ENCODE measurements at regions not wholly inside any gene's neighbourhood (a gene's known extent, or its start where the extent isn't known, plus 50 kb on each side); places are given as distances from the start of the nearest gene placed in this dataset.

DNA sequence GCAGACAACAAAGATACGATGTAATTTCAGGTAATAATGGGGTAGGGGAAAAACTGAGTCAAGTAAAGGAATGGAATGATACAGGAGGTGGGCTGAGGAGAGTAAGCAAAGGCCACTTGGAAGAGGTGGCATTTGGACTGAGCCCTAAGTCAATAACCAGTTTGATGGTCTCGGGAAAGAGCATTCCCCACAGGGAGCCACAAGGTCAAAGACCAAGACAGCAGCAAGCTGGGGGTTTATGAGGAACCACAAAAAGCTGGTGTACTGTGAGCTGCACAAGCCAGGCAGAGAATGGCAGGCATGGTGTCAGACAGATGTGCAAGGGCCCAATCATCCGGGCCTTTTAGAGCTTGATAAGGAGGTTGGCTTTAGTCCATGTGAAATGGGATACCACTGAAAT lies 98.7 kb downstream of the NOC3L start:
- no peak for DNase-seq (ENCODE audit: low read depth in 1 of 2, low spot score in 2 of 2)
- no peaks in the 10 kb centered on the region for H3K23me2 ChIP-seq (ENCODE audit: low read depth, low read length)
- no peaks in the 10 kb centered on the region for H3K9me3 ChIP-seq (ENCODE audit: insufficient read depth in 2 of 2, low read depth in 1 of 2, low read length in 1 of 2)
- H3K79me1 ChIP-seq (ENCODE audit: low read depth, low read length), result no peaks in the 10 kb centered on the region
- H3K18ac ChIP-seq (ENCODE audit: extremely low read depth, low read length), result no peak overlapping the region
- H3K79me2 ChIP-seq (ENCODE audit: control insufficient read depth in 1 of 2, insufficient read depth in 2 of 2, low read length in 2 of 2), result no peaks in the 10 kb centered on the region
- H4K20me1 ChIP-seq (replicated peaks in 1 of 2; ENCODE audit: control insufficient read depth in 1 of 2, insufficient read depth in 2 of 2, low read length in 2 of 2), result no peaks in the 10 kb centered on the region
- H3K23ac ChIP-seq (ENCODE audit: insufficient read length), result no peak overlapping the region
- H4K5ac ChIP-seq (ENCODE audit: insufficient read length, low read depth, low read length), result no peak overlapping the region
- H3K9ac ChIP-seq (replicated peaks in 1 of 4; ENCODE audit: extremely low read depth in 1 of 4, low read depth in 3 of 4, low read length in 3 of 4), result no peak overlapping the region
- CTCF ChIA-PET (ENCODE audit: partially characterized antibody), result interaction anchor here (1.9 kb wide), 1 partner anchor 56 kb away, joined by 8 read pairs; no protein-coding TSS in a partner anchor
- H4K8ac ChIP-seq (ENCODE audit: extremely low read depth, insufficient read depth, low read length), result no peak overlapping the region
- WGBS, 2 experiments (ENCODE audit: extremely low coverage in 1 of 2, insufficient coverage in 1 of 2, insufficient read length in 1 of 2, insufficient replicate concordance in 2 of 2, low coverage in 1 of 2, low lambda C conversion rate in 2 of 2, missing lambda C conversion rate in 1 of 2), result 91% methylated on average over 3 of the region's 3 CpGs; no CpG with 5 or more reads in 1 of the 2 experiments
- no peak overlapping the region for H2BK5ac ChIP-seq (ENCODE audit: low read depth, low read length)
- FAIRE-seq, result no peak
- POLR2A ChIA-PET (ENCODE audit: partially characterized antibody), result no interaction called here
- H3K14ac ChIP-seq (ENCODE audit: insufficient read length), result no peak overlapping the region
- no peak overlapping the region for H3K4me3 ChIP-seq (ENCODE audit: extremely low read depth in 1 of 4, insufficient read depth in 2 of 4, low read depth in 3 of 4, low read length in 4 of 4)
- no peaks in the 10 kb centered on the region for H3K4me1 ChIP-seq (replicated peaks in 1 of 4; ENCODE audit: control insufficient read depth in 3 of 4, insufficient read depth in 4 of 4, low read length in 3 of 4)
- no peak overlapping the region for H2BK20ac ChIP-seq (ENCODE audit: low read length)
- 0 out of 2 replicates have a peak overlapping the region, but pooled peaks have one; percentile 20 for H2AFZ ChIP-seq (ENCODE audit: low read length)
- no peak overlapping the region for H3K4ac ChIP-seq (replicated peaks; ENCODE audit: insufficient read length, low read depth, low read length)
- H3K56ac ChIP-seq (replicated peaks; ENCODE audit: insufficient read length, low read depth, low read length), result no peak overlapping the region
- H3K27me3 ChIP-seq (replicated peaks in 1 of 4; ENCODE audit: control insufficient read depth in 3 of 4, extremely low read depth in 1 of 4, insufficient read depth in 3 of 4, low read length in 3 of 4), result no peaks in the 10 kb centered on the region
- no peak for TF ChIP-seq POLR2A (IDR thresholded peaks at IDR 0.05; ENCODE audit: control extremely low read depth in 1 of 2, low read depth in 2 of 2, low read length in 2 of 2)
- TF ChIP-seq CHD1 (IDR thresholded peaks at IDR 0.05; ENCODE audit: low read depth, low read length), result no peak
- no peak for TF ChIP-seq BCL11A (IDR thresholded peaks at IDR 0.05; ENCODE audit: low read depth in 2 of 2, low read length in 2 of 2)
- no peak for TF ChIP-seq JUN (IDR thresholded peaks at IDR 0.05; ENCODE audit: low read depth, low read length)
- TF ChIP-seq EZH2 (IDR thresholded peaks at IDR 0.05; ENCODE audit: low read depth, low read length, severe bottlenecking), result no peak
- no peak for TF ChIP-seq SIRT6 (IDR thresholded peaks at IDR 0.05; ENCODE audit: low read length)
- H3K36me3 ChIP-seq (ENCODE audit: control insufficient read depth in 2 of 4, insufficient read depth in 4 of 4, low read length in 3 of 4), result no peaks in the 10 kb centered on the region
- H3K4me2 ChIP-seq (ENCODE audit: insufficient read depth in 1 of 2, low read depth in 2 of 2, low read length in 2 of 2), result no peak overlapping the region
- no peak overlapping the region for H2BK12ac ChIP-seq (ENCODE audit: low read depth, low read length)
- no peak overlapping the region for H2AK5ac ChIP-seq (ENCODE audit: low read depth, low read length)
- H2BK15ac ChIP-seq (ENCODE audit: low read length), result no peak overlapping the region
- H4K91ac ChIP-seq (replicated peaks; ENCODE audit: insufficient read length, low read length), result no peak overlapping the region
- H3K27ac ChIP-seq (ENCODE audit: low read depth, low read length), result no peak overlapping the region
- H2BK120ac ChIP-seq (replicated peaks; ENCODE audit: low read depth, low read length), result no peak overlapping the region

Data from H1 (cell line).